DOHH2 (cell line): ENCODE measurements at regions not wholly inside any gene's neighbourhood (a gene's known extent, or its start where the extent isn't known, plus 50 kb on each side); places are given as distances from the start of the nearest gene placed in this dataset.

Experiments
- H3F3A ChIP-seq: fragments of 200-600 bp; sonication (generic), shearing (Covaris generic); 2 replicates; pipeline ENCODE4 v1.6.0; 2016; ENCODE audit warnings: antibody characterized with exemption, mild to moderate bottlenecking; ENCODE audit not compliant: control insufficient read depth, insufficient read depth
- H3K27ac ChIP-seq: fragments of 200-600 bp; sonication (generic); 2 replicates; pipeline ENCODE4 v1.5.1; 2014; ENCODE audit warnings: low read depth, mild to moderate bottlenecking, low read length, moderate library complexity
- H3K27me3 ChIP-seq: fragments of 200-600 bp; sonication (generic); 2 replicates; pipeline ENCODE4 v1.6.1; 2014; ENCODE audit warnings: mild to moderate bottlenecking, low read length, mixed read lengths; ENCODE audit not compliant: control insufficient read depth
- H3K36me3 ChIP-seq: fragments of 200-600 bp; sonication (generic); 2 replicates; pipeline ENCODE4 v1.6.1; 2014; ENCODE audit warnings: mild to moderate bottlenecking, low read length, moderate library complexity, mixed read lengths; ENCODE audit not compliant: control insufficient read depth
- H3K4me1 ChIP-seq: fragments of 200-600 bp; sonication (generic); 2 replicates; pipeline ENCODE4 v1.6.1; 2014; ENCODE audit warnings: mild to moderate bottlenecking, low read length, mixed read lengths; ENCODE audit not compliant: control insufficient read depth
- H3K4me2 ChIP-seq: fragments of 200-600 bp; sonication (generic); 2 replicates; pipeline ENCODE4 v1.6.0; 2014; ENCODE audit warnings: mild to moderate bottlenecking, low read length, moderate library complexity
- H3K4me3 ChIP-seq: fragments of 200-600 bp; sonication (generic); 2 replicates; pipeline ENCODE4 v1.5.1; 2014; ENCODE audit warnings: mild to moderate bottlenecking, low read length, mixed read lengths
- H3K79me2 ChIP-seq: fragments of 200-600 bp; sonication (generic); 2 replicates; pipeline ENCODE4 v1.6.1; 2014; ENCODE audit warnings: mild to moderate bottlenecking, low read length, mixed read lengths; ENCODE audit not compliant: control insufficient read depth
- H3K9me2 ChIP-seq: fragments of 200-600 bp; sonication (generic); replicated peaks from 2 replicates; pipeline ENCODE4 v1.6.1; 2014; ENCODE audit warnings: mild to moderate bottlenecking, low read length, mixed read lengths; ENCODE audit not compliant: control insufficient read depth
- H3K9me3 ChIP-seq: fragments of 200-600 bp; sonication (generic); 2 replicates; pipeline ENCODE4 v1.6.1; 2014; ENCODE audit warnings: antibody characterized with exemption, low read length, mixed read lengths; ENCODE audit not compliant: control insufficient read depth, insufficient read depth
- H4K20me1 ChIP-seq: fragments of 200-600 bp; sonication (generic); 2 replicates; pipeline ENCODE4 v1.6.0; 2014; ENCODE audit warnings: low read depth, mild to moderate bottlenecking, antibody characterized with exemption, low read length, moderate library complexity; ENCODE audit not compliant: control insufficient read depth, insufficient read depth
- EZH2phosphoT487 ChIP-seq: fragments of 200-600 bp; sonication (generic); IDR thresholded peaks from 2 replicates; pipeline ENCODE4 v1.6.1; 2017; ENCODE audit warnings: borderline replicate concordance, mild to moderate bottlenecking, antibody characterized with exemption, low read length, moderate library complexity, mixed read lengths
- TF ChIP-seq, protein P1 (sequence below): fragments of 200-600 bp; sonication (generic); IDR thresholded peaks from one replicate; pipeline ENCODE4 v1.5.1; 2014; ENCODE audit warnings: antibody characterized with exemption, mild to moderate bottlenecking, low read depth, low read length; ENCODE audit not compliant: poor library complexity, severe bottlenecking

DNA sequence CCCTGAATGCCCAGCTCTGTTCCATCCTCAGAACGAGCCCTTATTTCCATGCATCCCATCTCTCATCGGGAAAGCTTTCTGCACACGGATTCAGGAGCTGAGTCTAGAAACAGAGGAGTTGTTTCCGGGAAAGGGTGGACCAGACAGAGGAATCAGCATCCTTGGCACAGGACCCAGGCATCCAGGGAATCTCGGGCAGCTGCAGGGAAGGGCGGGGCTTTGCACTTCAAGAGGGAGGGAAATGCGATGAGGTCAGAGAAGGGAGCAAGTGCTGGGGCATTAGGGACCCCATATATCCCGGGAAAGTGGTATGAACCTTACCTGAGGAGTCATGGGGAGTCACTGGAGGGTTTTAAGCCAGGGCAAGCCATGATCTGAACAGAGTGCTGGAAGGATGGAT lies 68.5 kb downstream of the NPTX2 start:
- Histone ChIP-seq H3K4me2 (no peak overlapping the region), H3K27me3 (0 out of 2 replicates have a peak, but pooled peaks cover 2% of the 10 kb centered on the region), H3K27ac (no peak overlapping the region), H3K9me3 (peaks cover 13% of the 10 kb centered on the region), H3K36me3 (no peaks in the 10 kb centered on the region), H3K9me2 (no peaks in the 10 kb centered on the region; the same call in 1 of the 2 replicates), H3K4me3 (no peak overlapping the region), H3K4me1 (peaks cover 10% of the 10 kb centered on the region), H3K79me2 (no peaks in the 10 kb centered on the region), H4K20me1 (no peaks in the 10 kb centered on the region), H3F3A (no peaks in the 10 kb centered on the region)
- TF ChIP-seq, protein P1, sequence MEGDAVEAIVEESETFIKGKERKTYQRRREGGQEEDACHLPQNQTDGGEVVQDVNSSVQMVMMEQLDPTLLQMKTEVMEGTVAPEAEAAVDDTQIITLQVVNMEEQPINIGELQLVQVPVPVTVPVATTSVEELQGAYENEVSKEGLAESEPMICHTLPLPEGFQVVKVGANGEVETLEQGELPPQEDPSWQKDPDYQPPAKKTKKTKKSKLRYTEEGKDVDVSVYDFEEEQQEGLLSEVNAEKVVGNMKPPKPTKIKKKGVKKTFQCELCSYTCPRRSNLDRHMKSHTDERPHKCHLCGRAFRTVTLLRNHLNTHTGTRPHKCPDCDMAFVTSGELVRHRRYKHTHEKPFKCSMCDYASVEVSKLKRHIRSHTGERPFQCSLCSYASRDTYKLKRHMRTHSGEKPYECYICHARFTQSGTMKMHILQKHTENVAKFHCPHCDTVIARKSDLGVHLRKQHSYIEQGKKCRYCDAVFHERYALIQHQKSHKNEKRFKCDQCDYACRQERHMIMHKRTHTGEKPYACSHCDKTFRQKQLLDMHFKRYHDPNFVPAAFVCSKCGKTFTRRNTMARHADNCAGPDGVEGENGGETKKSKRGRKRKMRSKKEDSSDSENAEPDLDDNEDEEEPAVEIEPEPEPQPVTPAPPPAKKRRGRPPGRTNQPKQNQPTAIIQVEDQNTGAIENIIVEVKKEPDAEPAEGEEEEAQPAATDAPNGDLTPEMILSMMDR: no peak
- TF ChIP-seq EZH2phosphoT487: no peak

DNA sequence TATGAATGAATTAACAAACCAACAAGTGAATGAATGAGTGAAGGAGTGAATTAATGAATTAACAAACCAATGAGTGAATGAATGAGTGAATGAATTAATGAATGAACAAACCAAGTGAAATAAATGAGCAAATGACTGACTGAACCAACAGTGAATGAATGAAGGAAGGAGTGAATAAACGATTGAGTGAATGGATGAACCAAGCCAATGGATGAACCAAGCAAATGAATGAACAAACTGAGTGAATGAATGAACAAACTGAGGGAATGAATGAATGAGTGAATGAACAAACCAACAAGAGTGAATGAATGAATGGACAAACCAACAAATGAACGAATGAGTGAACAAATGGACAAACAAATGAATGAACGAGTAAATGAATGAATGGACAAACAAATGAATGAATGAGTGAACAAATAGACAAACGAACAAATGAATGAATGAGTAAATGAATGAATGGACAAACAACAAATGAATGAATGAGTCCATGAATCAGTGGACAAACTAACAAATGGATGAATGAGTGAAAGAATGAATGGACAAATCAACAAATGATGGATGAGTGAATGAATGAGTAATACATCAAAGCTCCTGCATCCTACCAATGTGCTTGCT lies 69.5 kb downstream of the NPTX2 start:
- peaks cover 8% of the 10 kb centered on the region for H3K4me1 ChIP-seq
- no peaks in the 10 kb centered on the region; the same call in 1 of the 2 replicates for H3K9me2 ChIP-seq
- H3K27ac ChIP-seq: no peak overlapping the region
- 0 out of 2 replicates have a peak, but pooled peaks cover 2% of the 10 kb centered on the region for H3K27me3 ChIP-seq
- peaks cover 14% of the 10 kb centered on the region for H3K9me3 ChIP-seq
- TF ChIP-seq, protein P1: no peak
- no peak for TF ChIP-seq EZH2phosphoT487
- no peaks in the 10 kb centered on the region for H3K36me3 ChIP-seq
- H3K4me3 ChIP-seq: no peak overlapping the region
- H3F3A ChIP-seq: no peaks in the 10 kb centered on the region
- H3K79me2 ChIP-seq: no peaks in the 10 kb centered on the region
- no peaks in the 10 kb centered on the region for H4K20me1 ChIP-seq
- no peak overlapping the region for H3K4me2 ChIP-seq

DNA sequence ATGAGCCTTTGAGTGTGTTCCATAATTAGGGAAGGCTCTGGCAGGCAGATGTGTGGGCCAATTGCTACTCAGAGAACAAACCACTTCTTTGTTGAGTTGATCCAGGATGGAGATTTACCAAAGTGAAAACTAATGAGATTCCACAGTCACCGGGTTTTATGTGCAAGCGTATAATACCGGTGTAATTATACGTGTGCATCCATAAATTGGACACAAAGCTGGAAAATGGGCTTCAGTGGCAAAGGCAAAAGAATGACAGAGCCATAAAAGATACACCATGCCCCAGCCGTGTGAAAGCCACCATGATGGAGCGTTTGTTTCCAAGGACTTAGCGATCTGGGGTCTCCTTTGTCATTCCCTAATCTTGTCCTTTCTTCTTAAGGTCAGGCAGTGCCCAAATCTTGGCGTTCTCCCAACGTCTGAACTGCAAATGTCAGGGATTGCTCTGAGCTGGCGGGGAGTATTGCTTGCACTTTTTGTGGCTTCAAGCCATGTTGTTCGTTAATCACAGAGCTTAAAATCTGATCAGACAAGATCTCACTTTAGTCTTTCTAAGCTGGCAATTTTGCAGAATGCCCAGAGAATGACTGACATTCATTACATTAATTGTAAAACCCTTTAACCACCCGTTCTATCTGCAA lies 70.1 kb downstream of the NPTX2 start:
- Histone ChIP-seq H3K79me2 (no peaks in the 10 kb centered on the region), H3K4me2 (no peak overlapping the region), H3K9me2 (no peaks in the 10 kb centered on the region; the same call in 1 of the 2 replicates), H3K36me3 (no peaks in the 10 kb centered on the region), H3K27ac (no peak overlapping the region), H3K4me3 (no peak overlapping the region), H3F3A (no peaks in the 10 kb centered on the region), H3K27me3 (0 out of 2 replicates have a peak, but pooled peaks cover 2% of the 10 kb centered on the region), H4K20me1 (no peaks in the 10 kb centered on the region), H3K4me1 (peaks cover 1% of the 10 kb centered on the region), H3K9me3 (peaks cover 17% of the 10 kb centered on the region)
- TF ChIP-seq EZH2phosphoT487: no peak
- TF ChIP-seq, protein P1: no peak
